ENCODE measurements at regions not wholly inside any gene's neighbourhood (a gene's known extent, or its start where the extent isn't known, plus 50 kb on each side); places are given as distances from the start of the nearest gene placed in this dataset.

DNA sequence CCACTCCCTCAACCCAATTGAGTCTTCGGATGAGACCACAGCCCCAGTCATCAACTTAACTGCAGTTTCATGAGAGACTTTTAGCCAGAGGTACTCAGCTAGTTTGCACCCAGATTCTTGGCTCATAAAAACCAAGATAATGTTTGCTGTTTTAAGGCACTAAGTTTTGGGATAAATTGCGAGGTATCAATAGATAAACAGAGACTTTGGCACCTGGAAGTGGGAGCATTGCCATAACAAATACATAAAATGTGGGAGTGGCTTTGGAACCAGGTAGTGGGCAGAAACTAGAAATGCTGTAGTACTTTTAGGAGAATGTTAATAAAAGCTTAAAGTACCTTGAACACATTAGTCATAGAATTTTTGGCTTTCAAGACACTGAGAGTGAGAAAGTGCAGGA, 439.8 kb downstream of the SH3GL2 start:
- TF ChIP-seq POLR2A (IDR thresholded peaks at IDR 0.05; ENCODE audit: low read length) (no peak), GATA1 (IDR thresholded peaks at IDR 0.05; ENCODE audit: low read depth, low read length) (no peak)

Data from erythroblast (primary cell).